GM12875 (cell line): ENCODE measurements at regions not wholly inside any gene's neighbourhood (a gene's known extent, or its start where the extent isn't known, plus 50 kb on each side); places are given as distances from the start of the nearest gene placed in this dataset.

Experiments
- H3K4me3 ChIP-seq: one replicate; pipeline ENCODE4 v1.5.1; 2011; ENCODE audit warnings: low read depth, low read length, control low read depth
- TF ChIP-seq, protein P1 (sequence below): IDR thresholded peaks from 2 replicates; pipeline ENCODE4 v1.5.1; 2011; ENCODE audit warnings: low read depth, mild to moderate bottlenecking, control low read depth, inconsistent platforms, low read length, moderate library complexity, borderline replicate concordance; ENCODE audit not compliant: insufficient read depth

DNA sequence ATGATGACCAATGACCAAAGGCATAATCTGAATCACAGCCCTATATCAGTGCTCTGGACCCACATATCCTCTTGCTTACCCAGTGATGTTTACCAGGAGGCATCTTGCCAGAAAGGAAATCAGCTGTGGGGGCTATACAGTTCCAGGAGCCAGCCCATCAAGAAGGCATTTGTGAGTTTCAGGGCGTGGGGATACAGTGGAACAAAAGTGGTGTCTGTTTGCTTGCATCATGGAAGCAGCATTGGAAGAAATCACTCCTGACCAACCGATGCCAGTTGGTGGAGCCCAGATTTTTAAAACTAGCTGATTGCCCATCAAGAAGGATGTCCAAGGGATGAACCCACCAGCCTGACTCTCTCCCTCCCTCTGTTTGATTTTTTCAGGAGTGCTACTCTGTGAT, 106.5 kb upstream of the EGFLAM start:
- TF ChIP-seq, protein P1, sequence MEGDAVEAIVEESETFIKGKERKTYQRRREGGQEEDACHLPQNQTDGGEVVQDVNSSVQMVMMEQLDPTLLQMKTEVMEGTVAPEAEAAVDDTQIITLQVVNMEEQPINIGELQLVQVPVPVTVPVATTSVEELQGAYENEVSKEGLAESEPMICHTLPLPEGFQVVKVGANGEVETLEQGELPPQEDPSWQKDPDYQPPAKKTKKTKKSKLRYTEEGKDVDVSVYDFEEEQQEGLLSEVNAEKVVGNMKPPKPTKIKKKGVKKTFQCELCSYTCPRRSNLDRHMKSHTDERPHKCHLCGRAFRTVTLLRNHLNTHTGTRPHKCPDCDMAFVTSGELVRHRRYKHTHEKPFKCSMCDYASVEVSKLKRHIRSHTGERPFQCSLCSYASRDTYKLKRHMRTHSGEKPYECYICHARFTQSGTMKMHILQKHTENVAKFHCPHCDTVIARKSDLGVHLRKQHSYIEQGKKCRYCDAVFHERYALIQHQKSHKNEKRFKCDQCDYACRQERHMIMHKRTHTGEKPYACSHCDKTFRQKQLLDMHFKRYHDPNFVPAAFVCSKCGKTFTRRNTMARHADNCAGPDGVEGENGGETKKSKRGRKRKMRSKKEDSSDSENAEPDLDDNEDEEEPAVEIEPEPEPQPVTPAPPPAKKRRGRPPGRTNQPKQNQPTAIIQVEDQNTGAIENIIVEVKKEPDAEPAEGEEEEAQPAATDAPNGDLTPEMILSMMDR, result no peak
- no peak overlapping the region for H3K4me3 ChIP-seq

DNA sequence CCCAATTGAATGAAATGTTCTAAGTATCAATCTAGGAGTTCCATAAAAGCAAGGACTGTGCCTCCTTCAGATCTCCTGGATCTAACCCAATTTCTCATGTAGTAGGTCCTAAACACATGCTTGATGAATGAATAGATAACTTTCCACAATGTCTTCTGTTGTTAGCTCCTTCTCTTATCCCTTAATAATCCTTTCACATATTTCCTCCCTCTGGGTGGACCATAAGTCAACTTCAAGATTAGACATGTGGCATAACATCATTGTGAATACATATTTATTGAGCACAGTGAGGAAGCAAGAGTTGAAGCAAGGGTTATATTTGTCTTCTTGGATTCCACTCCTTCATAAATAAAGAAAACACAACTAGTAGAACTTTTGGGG, 108.6 kb upstream of the EGFLAM start:
- no peak overlapping the region for H3K4me3 ChIP-seq
- TF ChIP-seq, protein P1, result no peak

DNA sequence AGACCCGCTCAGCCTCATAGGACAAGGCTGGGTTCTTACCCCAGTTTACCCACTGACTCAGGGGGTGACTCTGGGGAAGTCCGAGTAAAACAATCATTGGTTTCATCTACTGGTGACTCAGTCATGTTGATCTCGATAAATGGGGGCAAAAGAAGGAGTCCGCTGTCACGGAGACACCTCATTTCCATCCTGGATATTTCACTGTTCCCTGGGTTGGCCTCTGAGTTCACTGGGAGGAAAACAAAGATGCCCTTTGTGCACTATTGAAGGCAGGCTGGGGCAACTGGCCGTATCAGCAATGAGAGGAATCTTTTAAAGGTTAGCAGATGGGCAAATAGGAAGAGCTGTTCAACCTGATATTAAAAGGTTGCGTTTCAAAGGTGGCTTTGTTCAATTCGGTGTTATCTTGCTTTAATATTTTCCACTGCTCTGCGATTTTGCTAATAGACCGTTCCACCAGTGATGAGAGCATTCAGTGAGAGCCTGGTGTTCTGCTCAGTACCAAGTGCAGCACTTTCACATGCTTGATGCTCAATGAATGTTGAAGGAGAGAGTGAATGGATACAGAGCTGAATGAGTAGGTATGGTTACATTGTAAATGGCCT, 110.2 kb upstream of the EGFLAM start:
- no peak overlapping the region for H3K4me3 ChIP-seq
- TF ChIP-seq, protein P1, result no peak

DNA sequence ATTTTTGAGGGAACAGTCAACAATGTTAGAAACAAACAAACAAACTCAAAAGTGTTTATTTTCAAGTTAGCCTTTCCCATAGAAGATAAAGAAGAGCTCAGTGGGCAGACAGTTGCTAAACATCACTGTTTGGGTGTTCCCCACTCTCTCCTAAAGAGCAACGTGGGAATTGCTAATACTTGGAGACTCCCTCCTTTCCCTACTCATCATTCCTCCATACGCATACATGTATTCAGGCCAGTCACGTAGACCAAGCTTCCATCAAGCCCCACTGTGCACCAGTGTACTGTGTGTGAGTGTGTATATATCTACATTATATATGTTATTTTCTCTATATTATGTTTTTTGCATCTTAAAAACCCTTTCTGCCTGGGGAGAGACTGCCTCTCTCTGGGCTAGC, 115.0 kb upstream of the EGFLAM start:
- TF ChIP-seq, protein P1, result no peak
- no peak overlapping the region for H3K4me3 ChIP-seq

DNA sequence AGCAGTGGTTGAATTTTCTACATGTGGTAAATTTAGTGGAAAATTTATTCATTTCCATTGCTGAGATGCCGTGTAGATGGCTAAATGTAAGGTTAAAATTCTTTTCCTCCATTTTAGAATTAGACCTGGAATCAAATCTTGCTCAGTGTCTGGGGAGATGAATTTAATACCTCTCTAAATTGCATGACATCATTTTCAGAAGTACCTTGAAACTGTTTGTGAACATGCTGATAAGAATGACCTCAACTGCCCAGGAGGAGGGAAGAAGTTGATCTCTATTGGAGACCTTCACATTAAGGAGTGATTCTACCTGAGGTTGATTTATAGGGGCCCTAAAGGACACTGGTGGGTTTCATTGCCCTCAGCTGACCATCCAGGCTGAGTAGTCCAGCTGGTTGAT, 116.7 kb upstream of the EGFLAM start:
- TF ChIP-seq, protein P1, result no peak

DNA sequence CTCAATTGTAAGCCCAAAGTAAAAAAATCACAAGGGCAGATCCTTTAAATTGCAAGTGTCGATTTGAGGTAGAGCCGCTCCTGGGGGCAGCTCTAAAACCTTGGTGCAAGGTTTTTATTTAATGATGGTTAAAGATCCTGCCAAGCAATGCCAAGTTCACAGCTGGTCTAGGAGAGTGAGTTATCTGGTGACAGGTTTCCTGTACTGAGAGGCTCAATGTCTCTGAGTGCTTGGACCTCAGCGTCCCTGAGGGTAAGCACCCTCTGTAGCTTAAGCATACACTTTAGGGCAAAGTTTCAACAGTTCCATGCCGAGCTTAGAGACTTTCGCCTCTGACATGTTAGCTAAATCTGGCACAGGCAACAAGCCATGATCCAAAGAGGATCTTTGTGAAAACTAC, 119.8 kb upstream of the EGFLAM start:
- no peak overlapping the region for H3K4me3 ChIP-seq
- TF ChIP-seq, protein P1, result no peak

More for the DNA sequence above, 116.7 kb upstream of the EGFLAM start:
- no peak overlapping the region for H3K4me3 ChIP-seq

DNA sequence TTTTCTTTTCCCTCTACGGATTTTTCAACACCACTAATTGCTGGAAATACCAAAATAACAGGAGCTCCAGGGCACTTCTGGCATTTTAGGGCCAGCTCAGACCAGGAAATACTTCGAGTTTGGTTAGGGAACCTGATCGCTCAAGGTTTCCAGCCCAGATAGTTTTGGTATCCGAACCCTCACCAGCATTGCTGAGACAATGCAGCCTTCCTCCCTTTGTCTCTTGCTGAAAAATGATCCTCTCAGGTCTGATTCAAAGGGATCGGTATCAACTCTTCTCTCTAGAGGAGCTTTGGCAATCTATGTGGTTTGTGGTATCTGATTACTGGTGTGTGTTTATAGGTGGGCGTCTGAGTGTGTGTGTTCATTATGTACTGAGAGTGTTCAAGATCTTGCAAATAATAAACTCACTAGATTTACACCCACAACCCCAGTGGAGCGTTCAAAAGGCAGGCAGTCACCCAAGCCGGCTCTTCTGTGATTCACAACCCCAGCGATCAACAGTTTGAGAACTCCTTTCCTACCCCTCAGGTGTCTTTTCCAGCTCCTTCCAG, 122.8 kb upstream of the EGFLAM start:
- H3K4me3 ChIP-seq, result no peak overlapping the region
- TF ChIP-seq, protein P1, result no peak
